HS-27A (cell line): ENCODE measurements at regions not wholly inside any gene's neighbourhood (a gene's known extent, or its start where the extent isn't known, plus 50 kb on each side); places are given as distances from the start of the nearest gene placed in this dataset.
"Not testable (repeated sequence)": the region's sequence is repeated elsewhere in the genome, so short reads cannot be mapped to it uniquely, and the experiment has no call there.

ENCODE experiments used
- DNase-seq: peaks from one replicate; pipeline ENCODE4 v3.0.0-alpha.2; 2012; ENCODE audit warnings: low read depth, missing footprints

DNA sequence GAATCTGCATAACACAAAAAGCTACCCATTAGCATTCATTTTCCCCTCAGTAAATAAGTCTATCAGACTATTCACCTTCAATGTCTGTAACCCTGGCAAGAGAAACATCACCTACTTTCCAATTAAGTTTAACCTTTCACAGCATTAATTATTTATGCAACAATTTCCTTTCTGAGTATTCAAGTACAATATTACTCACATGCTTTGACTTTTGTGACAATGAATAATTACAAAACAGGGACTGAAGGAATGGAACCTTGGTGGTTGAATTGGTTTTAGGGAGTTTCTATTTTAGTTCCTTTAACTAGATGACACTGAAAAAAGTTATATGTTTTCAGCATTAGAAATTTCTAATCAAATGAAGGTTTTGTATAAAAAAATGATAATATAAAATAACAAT, 932.3 kb upstream of the EPHA5 start:
- DNase-seq, result no peak

DNA sequence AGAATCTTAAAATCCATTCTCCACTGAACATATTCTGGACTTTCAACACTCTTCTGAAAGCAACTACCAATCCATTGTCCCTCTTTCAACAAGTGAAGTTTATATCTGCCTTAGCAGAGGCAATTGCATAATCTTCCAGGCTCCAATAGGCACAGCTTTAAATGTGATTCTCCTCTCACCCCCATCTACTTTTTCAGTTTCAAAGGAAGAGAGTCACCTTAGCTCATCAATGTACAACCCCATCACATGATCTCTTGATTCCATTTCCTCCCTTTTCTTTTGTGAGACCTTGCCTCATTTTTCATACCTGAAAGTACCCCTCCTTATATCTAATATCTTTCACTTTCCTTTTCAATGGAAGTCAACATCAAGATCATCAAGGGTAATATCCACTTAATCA, 921.7 kb upstream of the EPHA5 start:
- DNase-seq, result no peak

DNA sequence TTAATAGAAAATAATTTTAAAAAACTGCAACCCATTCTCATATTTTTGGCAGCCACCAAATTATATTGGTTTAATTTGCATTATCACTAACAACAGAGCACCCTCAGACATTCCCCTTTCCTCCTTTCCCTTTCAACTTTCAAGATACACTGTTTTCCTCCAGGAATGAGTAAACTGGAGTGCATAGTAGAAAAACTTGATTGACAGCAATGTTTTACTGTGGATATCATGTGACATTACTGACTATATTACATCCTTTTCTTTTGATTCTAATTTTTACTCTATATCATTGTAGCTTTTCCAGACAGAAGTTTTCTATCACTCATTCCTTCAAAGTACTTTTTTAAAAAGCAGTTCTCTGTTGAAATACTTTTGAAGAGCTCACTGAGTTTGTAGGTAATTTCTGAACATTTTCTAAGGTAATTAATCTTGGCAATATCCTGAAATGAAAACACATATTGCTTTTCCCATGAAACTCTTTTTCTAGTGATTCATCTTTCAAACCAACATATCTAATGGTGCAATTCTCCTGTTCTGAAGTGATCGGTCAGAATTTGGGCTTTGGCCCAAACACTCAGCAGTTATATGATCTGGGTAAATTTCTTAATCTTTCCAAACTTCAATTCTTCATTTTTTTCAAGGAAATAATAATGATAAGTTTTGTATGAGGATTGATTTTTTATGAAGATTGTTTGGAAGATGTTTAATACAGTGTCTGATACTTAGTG, 920.4 kb upstream of the EPHA5 start:
- no peak for DNase-seq

DNA sequence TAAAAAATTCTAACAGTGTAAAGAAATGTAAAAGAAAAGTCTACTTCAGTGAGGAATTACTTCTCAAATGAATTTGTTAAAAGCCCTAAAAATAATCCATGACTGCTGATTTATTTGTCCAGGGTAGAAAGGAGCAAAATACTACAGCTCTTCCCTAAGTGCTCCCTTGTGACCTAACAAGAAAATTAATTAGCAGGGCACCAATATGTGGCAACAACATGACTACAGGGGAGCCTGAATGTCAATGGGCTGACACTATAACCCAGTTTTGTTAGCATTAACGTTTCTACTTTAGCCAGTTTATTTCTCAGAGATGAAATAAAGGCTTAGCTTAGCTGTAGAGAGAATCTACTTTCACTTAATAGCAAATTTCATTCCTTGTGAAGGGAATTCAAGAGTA, 918.9 kb upstream of the EPHA5 start:
- DNase-seq, result no peak

DNA sequence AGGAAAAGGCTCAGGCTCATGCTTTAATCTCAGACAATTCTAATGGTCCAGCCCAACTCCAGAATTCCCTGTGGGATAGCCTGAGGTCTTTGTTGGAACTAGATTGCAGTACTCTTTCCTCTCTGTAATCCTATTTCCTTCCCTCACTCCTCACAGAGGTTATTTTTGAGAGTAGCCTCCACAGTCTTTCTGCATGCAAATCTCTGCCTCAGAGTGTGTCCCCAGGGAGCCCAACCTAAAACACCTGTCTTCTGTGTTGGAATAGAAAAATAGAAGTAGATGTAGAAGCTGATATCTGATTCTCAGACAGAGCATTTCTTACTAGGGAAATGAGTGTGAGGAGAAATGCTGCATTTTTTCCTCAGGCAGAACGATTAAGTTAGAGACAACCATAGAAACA, 915.5 kb upstream of the EPHA5 start:
- no peak for DNase-seq

DNA sequence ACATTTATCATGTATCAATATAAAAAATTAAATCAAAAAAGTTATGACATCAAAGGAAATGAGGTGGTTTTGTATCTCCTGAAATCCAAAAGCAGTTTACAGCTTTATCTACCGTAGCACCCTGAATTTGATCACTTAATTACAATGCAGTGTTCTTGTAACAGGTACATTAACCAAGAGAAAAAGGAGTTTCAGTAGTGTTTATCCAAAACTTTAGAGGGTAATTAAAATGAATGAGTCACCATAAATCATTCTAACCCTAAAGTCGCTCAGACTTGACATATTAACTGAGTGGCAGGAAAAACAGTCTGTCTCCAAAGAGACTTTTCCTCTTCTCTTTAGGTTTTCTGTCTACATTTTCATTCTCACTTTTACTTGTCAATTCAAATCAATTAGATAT, 907.6 kb upstream of the EPHA5 start:
- DNase-seq, result no peak

DNA sequence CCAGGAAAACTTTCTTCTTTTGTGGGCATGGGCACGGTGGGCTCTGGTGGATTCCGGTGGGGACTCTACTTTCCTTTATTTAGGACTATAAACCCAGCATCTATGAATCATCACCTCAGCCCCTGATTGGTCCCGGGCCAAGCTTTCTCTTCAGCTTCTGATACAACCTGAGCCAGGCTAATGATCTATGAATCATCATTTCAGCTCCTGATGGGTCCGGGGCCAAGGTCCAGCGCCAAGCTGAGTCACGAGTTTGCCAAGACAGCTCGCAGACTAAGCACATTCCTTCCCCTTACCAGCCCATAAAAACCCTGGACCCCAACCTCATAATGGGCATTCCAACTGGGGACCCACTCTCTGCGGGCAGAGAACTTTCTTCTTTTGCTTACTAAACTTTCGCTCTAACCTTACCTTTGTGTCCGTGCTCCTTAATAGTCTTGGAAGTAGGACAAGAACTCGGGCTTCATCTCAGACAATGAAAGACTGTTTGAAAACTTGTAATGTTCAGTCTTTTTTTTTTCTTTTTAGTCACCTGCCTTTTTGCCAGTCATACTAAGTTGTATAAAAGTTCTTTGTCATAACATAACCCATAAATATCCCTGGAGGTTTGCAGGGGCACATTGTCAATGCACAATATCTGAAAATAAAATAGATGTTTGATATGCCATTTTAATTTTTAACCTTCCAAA, 904.9 kb upstream of the EPHA5 start:
- DNase-seq, result peak; percentile 99

DNA sequence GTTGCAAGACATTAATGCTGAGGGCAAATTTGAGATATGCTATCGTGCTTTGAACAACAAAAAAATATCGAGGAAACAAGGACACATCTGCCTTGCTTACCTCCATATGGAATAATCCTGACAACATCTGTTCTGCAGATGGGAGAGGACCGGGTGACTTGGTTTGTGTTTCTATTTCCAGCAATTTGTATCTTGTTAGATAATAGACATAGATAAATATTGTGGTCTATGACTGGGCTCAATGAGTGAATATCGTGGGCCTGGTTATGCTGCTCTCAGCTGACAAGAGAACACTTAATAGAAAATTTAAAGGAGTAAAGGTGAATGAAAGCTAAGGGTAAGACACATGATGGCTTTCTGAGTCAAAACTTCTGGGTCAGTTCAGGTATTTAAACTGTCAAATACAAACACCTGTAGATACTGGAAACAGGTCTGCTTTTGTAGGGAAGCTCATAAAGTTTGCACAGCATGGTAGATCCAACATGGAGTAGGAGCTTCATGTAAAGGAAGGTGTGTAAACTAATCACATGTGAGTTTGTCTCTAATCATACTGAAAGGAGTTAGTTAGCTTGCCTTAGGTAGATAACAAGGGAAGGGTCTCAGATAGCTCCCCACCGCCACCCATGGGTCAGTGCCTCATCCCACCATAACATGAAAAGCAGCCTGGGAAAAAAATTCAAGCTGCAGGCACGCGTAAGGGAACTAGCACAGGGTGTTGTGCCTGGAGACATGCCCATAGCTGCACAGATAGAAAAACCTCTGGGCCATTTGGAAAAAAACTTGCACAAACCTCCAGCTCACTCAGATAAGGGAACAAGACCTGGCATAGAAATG, 904.1 kb upstream of the EPHA5 start:
- DNase-seq, result no peak

DNA sequence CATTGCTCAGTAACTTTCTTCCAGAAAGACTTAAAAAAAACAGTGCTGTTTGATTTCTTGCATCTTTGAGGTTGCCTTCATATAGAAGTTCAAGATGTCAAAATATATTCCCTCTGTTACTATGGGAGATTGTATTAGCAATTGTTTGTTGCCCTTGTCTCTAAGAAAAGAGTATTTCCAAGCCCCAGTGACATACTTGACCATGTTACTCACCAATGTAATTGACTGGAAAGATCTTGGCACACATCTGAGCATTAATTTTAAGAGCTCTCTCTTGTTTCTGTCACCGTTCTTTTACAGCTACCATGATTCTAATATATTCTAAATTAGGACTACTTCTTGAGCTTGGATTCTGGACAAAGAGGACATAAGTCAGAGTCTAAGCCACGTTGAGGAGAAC, 902.7 kb upstream of the EPHA5 start:
- DNase-seq, result no peak

DNA sequence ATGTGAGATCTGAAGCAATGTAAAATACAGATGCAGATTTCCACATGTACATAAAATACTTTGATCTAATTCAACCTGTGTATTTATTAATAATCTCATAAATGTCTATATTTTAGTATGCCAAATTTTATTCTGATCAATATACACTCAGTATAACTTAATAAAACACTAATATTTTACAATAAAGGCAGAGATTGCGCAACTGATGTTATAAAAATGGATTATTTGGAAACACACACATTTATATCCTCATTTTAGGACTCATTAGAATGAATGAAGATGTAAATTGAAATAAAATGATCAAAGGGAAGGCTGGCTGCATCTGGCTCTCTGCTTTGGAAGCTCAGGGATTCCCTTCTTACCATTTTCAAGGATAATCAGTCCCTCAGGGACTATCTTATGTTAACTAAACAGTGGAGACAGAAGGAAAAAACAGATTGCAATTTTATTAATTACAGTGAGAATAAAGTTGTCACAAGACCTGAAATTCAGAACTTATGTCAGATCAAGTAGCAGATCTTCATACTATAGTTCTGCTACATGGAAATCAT, 900.9 kb upstream of the EPHA5 start:
- no peak for DNase-seq

DNA sequence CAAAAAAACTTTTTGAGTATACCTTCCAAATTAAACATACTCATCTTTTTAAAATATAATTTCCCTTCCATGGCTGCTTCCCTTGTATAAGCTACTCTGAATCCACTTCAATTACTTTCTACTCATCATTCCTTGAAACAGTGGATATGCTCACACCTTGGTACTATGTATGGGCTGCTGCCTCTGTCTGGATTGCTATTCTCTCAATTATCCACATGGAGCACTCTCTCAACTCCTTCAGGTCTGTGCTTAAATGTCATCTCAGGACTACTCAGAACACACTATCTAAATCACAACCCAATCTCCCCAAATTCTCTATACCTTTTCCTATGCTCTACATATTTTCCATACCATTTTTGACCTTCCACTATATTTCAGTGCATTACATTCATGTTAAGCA, 898.9 kb upstream of the EPHA5 start:
- no peak for DNase-seq

DNA sequence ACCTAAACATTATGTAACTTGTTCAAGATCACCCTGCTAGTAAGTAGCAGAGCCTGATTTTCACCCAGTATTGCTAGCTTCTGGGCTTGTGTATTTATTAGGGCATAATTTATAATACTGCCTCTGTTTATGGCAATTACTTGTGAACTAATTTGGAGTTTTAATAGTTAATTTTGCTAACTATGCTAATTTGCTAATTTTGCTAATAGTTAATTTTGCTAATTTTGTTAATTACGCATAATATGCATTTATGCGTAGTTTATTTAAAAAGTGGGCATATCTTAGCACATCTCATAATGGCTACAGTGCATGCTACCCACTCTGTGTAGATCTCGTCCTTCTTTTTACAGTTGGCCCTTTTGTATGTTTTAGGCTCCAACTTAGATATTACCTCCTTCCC, 898.1 kb upstream of the EPHA5 start:
- no peak for DNase-seq

DNA sequence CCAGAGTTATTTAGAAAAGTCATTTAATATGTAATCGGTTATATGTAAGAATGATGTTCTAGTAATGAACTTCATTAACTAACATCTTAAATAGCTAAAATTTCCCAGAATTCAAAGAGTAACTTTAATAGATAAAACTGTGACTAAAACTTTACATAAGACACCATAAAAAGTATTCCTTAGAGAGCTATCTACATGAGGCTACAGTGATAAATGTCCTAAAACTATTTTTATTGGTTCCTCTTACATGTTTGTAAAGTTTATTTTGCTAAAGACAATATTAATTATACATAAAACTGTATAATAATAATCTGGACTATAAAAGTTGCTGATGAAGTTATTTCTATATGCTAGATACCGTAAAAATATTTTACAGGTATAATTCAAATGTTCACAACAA, 897.7 kb upstream of the EPHA5 start:
- DNase-seq, result no peak

DNA sequence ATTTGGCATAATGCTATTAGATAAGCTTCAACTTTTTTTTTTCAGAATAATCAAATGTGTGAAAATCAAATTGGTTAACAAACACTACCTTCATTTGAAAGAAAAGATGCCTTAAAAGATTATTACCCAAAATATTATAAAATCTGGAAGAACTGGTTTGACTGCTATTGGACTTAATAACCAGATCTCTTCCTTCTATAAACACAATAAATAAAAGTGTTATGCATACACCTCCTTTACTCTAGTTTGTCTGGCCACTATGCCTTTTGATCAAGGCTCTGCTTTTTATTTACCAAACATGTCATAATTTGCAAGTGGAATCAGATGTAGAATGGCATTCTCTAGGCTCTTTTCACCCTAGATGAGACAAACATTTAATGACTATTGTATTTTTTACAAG, 897.3 kb upstream of the EPHA5 start:
- no peak for DNase-seq

DNA sequence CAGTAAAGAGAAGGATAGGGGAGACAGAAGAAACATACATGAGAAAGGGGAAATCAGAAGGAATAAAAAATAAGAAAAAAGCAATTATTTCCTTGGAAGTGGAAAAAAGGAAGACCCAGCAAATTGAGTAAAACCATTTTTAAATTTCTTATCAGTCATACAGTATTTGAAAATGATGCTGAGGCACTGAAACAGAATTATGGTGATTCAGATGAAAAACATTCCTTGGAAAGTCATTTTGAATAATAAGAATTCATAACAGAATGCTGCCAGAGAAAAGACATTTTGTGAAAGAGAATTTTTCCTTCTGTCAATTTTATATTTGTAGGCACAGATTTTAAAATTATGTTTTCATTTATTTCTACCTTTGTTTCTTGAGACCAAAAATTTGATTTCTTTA, 895.5 kb upstream of the EPHA5 start:
- DNase-seq, result no peak

DNA sequence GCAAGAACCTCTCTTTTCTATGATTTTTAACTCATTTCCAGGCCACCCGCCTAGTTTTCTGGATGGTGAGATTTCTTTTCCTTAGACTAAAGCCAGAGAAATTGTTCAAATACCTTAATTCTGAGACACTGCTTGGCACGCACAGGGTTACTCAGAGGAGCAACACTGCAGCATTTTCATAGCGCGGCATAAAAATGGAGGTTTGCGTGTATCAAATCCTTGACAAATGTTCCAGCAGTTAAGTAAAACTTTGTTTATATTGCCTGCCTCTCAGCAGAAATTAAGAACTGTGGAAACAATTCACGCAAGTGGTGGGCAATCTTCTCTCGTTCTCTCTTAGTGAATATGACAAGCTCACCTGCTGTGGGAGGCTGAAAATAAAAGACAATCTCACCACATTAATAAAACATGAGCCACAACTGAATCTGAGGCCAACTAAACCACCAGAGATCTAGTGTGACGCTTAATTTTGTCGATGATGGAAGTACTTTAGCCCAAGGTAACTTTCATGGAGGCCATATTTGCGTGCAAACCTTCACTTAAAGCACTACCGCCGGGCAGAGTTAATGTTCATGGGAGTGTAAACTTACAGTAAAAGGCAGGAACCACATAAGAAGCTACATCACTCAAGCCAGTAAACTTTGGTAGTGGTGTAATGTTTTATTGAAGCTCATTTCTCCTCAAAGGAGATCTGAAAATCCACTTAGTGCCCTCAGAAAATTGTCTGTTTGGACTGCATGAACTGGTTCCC, 894.8 kb upstream of the EPHA5 start:
- DNase-seq, result peak; percentile 99

DNA sequence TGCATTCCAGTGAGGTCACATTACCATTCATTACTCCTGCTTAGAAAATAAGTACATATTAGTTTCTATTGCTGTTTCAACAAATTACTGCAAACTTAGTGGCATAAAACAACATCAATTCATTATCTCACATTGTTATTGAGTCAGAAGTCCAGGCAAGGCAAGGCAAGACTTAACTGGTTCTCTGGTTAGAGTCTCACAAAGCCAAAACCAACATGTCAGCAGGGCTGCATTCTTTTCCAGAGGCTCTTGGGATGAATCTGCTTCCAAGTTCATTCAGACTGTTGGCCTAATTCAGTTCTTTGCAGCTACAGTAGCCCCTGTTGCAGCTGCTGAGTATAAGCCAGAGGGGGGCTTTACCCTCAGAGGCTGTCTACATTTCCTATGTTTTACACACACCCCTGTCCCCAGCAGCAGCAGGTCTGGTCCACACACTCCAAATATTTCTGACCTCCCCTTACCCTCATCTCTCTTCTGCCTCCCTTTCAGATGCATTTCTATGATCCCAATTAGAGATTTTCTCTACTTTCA, 892.1 kb upstream of the EPHA5 start:
- no peak for DNase-seq

DNA sequence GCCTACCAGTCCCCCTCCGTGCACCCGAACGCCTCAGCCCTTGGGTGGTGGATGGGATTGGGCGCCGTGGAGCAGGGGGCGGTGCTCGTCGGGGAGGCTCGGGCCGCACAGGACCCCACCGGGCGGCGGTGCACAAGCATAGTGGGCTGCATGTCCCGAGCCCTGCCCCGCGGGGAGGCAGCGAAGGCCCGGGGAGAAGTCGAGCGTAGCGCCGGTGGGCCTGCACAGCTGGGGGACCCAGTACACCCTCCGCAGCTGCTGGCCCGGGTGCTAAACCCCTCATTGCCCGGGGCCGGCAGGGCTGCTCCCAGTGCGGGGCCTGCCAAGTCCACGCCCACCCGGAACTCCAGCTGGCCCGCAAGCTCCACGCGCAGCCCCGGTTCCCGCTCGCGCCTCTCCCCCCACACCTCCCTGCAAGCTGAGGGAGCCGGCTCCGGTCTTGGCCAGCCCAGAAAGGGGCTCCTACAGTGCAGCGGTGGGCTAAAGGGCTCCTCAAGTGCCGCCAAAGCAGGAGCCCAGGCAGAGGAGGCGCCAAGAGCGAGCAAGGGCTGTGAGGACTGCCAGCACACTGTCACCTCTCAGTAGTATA, 891.3 kb upstream of the EPHA5 start:
- not testable (repeated sequence) for DNase-seq

DNA sequence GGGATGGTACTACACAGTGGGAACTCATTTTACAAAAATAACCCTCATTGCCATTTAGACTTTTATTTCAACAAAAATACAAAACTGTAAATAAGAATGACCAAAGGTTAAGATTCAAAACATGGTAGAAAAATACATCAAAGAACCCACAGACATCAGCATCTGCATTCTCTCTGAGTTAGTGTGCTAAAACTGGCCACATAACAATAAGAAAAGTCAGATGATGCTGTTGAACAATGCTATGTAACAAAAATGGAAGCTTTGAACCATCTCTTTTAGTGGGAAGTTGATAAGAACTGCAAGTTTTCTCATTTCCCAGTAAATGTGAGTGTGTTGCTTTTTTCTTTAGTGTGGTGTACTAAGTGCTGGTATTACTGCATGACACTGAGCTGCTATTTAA, 888.4 kb upstream of the EPHA5 start:
- DNase-seq, result no peak

DNA sequence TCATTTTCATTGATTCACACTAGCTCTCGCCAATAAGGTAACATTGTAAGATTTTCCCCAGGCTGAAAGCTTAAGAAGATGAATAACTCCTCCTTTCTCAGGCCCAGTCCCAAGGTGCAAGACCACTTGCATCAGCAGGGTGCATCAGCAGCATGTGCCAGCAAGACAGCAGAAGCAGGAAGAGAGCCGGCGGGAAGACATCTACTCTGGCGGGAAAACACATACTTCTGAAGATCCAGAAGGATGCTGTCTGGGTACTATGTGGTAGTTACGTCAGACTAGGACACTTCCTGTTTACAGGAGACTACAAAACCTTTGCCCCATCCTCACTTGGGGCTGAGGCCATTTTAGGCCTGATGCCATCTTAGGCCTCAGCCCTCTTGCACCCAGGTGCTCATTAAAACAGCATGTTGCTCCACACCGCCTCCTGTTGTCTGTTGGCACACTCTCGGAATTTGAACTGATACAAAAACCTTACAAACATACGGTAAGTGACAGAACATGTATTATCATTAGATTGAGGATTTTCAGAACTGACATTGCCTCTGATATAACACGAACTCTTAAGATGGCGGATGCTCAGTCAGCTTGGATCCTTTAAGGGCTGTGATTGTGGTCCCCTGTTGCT, 886.5 kb upstream of the EPHA5 start:
- no peak for DNase-seq

DNA sequence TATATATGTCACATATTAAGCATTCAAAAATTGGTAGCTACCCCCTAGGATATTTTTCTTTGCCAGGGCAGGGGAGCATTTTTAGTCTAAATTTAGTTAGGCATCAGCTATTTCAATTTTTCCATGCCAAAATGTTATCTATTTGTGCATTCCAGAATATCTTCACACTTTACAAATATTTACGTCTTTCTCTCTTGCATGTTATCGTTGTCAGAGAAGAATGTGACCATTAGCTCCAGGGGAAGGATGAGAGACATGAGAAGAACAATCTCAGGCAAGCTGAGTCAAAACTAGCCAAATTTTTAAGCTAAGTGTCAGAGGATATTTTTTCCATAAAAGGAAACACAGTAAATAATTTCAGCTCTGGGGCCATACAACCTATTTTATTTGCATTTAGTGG, 885.0 kb upstream of the EPHA5 start:
- DNase-seq, result peak; percentile 94
